ENCODE measurements at regions not wholly inside any gene's neighbourhood (a gene's known extent, or its start where the extent isn't known, plus 50 kb on each side); places are given as distances from the start of the nearest gene placed in this dataset.
A peak's percentile ranks its signal among the peaks of the same experiment; 100 is the strongest.
"Not testable (repeated sequence)": the region's sequence is repeated elsewhere in the genome, so short reads cannot be mapped to it uniquely, and the experiment has no call there.

GRCh38 chr2:48221846-48222516 lies 92.5 kb upstream of the FOXN2 start:
- Histone ChIP-seq H3K36me3 (ENCODE audit: insufficient read depth) (no peaks in the 10 kb centered on the region), H3K4me1 (ENCODE audit: insufficient read depth) (no peaks in the 10 kb centered on the region), H3K4me3 (ENCODE audit: low read depth, low read length) (no peak overlapping the region), H3K27ac (ENCODE audit: low read depth) (no peak overlapping the region)
- no peak for DNase-seq (ENCODE audit: extremely low spot score)
- WGBS: 81% methylated on average over 4 of the region's 4 CpGs

GRCh38 chr2:48227617-48228344 lies 86.7 kb upstream of the FOXN2 start:
- Histone ChIP-seq H3K4me1 (ENCODE audit: insufficient read depth) (no peaks in the 10 kb centered on the region), H3K4me3 (ENCODE audit: low read depth, low read length) (no peak overlapping the region), H3K27ac (ENCODE audit: low read depth) (no peak overlapping the region), H3K36me3 (ENCODE audit: insufficient read depth) (no peaks in the 10 kb centered on the region)
- DNase-seq (ENCODE audit: extremely low spot score): no peak
- 57% methylated on average over 3 of the region's 3 CpGs for WGBS

- Histone ChIP-seq H3K4me1 (ENCODE audit: insufficient read depth) (no peaks in the 10 kb centered on the region), H3K4me3 (ENCODE audit: low read depth, low read length) (no peak overlapping the region), H3K36me3 (ENCODE audit: insufficient read depth) (no peaks in the 10 kb centered on the region), H3K27ac (ENCODE audit: low read depth) (no peak overlapping the region)
- WGBS: 96% methylated on average over 2 of the region's 2 CpGs
- DNase-seq (ENCODE audit: extremely low spot score): no peak
Measured at GRCh38 chr2:48228345-48228684, 86.2 kb upstream of the FOXN2 start.

- Histone ChIP-seq H3K4me3 (ENCODE audit: low read depth, low read length) (no peak overlapping the region), H3K27ac (ENCODE audit: low read depth) (no peak overlapping the region), H3K36me3 (ENCODE audit: insufficient read depth) (no peaks in the 10 kb centered on the region), H3K4me1 (ENCODE audit: insufficient read depth) (no peaks in the 10 kb centered on the region)
- no peak for DNase-seq (ENCODE audit: extremely low spot score)
- WGBS: 94% methylated on average over 5 of the region's 5 CpGs
Measured at GRCh38 chr2:48229063-48229462, 85.4 kb upstream of the FOXN2 start.

- Histone ChIP-seq H3K4me3 (ENCODE audit: low read depth, low read length) (no peak overlapping the region), H3K36me3 (ENCODE audit: insufficient read depth) (no peaks in the 10 kb centered on the region), H3K27ac (ENCODE audit: low read depth) (no peak overlapping the region), H3K4me1 (ENCODE audit: insufficient read depth) (no peaks in the 10 kb centered on the region)
- DNase-seq (ENCODE audit: extremely low spot score): no peak
- WGBS: 96% methylated on average over 3 of the region's 3 CpGs
Measured at GRCh38 chr2:48230834-48231233, 83.6 kb upstream of the FOXN2 start.

- Histone ChIP-seq H3K4me3 (ENCODE audit: low read depth, low read length) (no peak overlapping the region), H3K36me3 (ENCODE audit: insufficient read depth) (no peaks in the 10 kb centered on the region), H3K4me1 (ENCODE audit: insufficient read depth) (no peaks in the 10 kb centered on the region), H3K27ac (ENCODE audit: low read depth) (no peak overlapping the region)
- WGBS: 79% methylated on average over 6 of the region's 6 CpGs
- DNase-seq (ENCODE audit: extremely low spot score): no peak
Measured at GRCh38 chr2:48232351-48232750, 82.1 kb upstream of the FOXN2 start.

- DNase-seq (ENCODE audit: extremely low spot score): no peak
- Histone ChIP-seq H3K4me3 (ENCODE audit: low read depth, low read length) (no peak overlapping the region), H3K36me3 (ENCODE audit: insufficient read depth) (no peaks in the 10 kb centered on the region), H3K27ac (ENCODE audit: low read depth) (no peak overlapping the region), H3K4me1 (ENCODE audit: insufficient read depth) (no peaks in the 10 kb centered on the region)
- 96% methylated on average over 1 of the region's 1 CpG for WGBS
Measured at GRCh38 chr2:48233005-48233404, 81.5 kb upstream of the FOXN2 start.

GRCh38 chr2:48233824-48234223 lies 80.7 kb upstream of the FOXN2 start:
- not testable (repeated sequence) for H3K4me1 ChIP-seq (ENCODE audit: insufficient read depth); H3K4me3 ChIP-seq (ENCODE audit: low read depth, low read length); H3K36me3 ChIP-seq (ENCODE audit: insufficient read depth); DNase-seq (ENCODE audit: extremely low spot score); H3K27ac ChIP-seq (ENCODE audit: low read depth)
- WGBS: 99% methylated on average over 5 of the region's 5 CpGs

- H3K4me3 ChIP-seq (ENCODE audit: low read depth, low read length): no peak overlapping the region
- 53% methylated on average over 5 of the region's 5 CpGs for WGBS
Measured at GRCh38 chr2:48235076-48235475, 79.4 kb upstream of the FOXN2 start.

GRCh38 chr2:48238381-48238780 lies 76.1 kb upstream of the FOXN2 start:
- no peak for DNase-seq (ENCODE audit: extremely low spot score)
- Histone ChIP-seq H3K4me1 (ENCODE audit: insufficient read depth) (no peaks in the 10 kb centered on the region), H3K36me3 (ENCODE audit: insufficient read depth) (no peaks in the 10 kb centered on the region), H3K4me3 (ENCODE audit: low read depth, low read length) (no peak overlapping the region), H3K27ac (ENCODE audit: low read depth) (no peak overlapping the region)
- 80% methylated on average over 4 of the region's 4 CpGs for WGBS

More at GRCh38 chr2:48235076-48235475, 79.4 kb upstream of the FOXN2 start:
- Histone ChIP-seq H3K36me3 (ENCODE audit: insufficient read depth) (no peaks in the 10 kb centered on the region), H3K4me1 (ENCODE audit: insufficient read depth) (no peaks in the 10 kb centered on the region), H3K27ac (ENCODE audit: low read depth) (no peak overlapping the region)
- DNase-seq (ENCODE audit: extremely low spot score): no peak

- H3K4me1 ChIP-seq (ENCODE audit: insufficient read depth): no peaks in the 10 kb centered on the region
- H3K4me3 ChIP-seq (ENCODE audit: low read depth, low read length): no peak overlapping the region
- WGBS: 62% methylated on average over 9 of the region's 9 CpGs
- no peaks in the 10 kb centered on the region for H3K36me3 ChIP-seq (ENCODE audit: insufficient read depth)
- H3K27ac ChIP-seq (ENCODE audit: low read depth): no peak overlapping the region
- no peak for DNase-seq (ENCODE audit: extremely low spot score)
Measured at GRCh38 chr2:48240912-48241311, 73.6 kb upstream of the FOXN2 start.

GRCh38 chr2:48247206-48247605 lies 67.3 kb upstream of the FOXN2 start:
- H3K4me3 ChIP-seq (ENCODE audit: low read depth, low read length): no peak overlapping the region
- no peak for DNase-seq (ENCODE audit: extremely low spot score)
- H3K27ac ChIP-seq (ENCODE audit: low read depth): no peak overlapping the region
- H3K4me1 ChIP-seq (ENCODE audit: insufficient read depth): no peaks in the 10 kb centered on the region
- WGBS: 86% methylated on average over 5 of the region's 5 CpGs
- H3K36me3 ChIP-seq (ENCODE audit: insufficient read depth): no peaks in the 10 kb centered on the region

- 86% methylated on average over 3 of the region's 3 CpGs for WGBS
- H3K4me1 ChIP-seq (ENCODE audit: insufficient read depth): no peaks in the 10 kb centered on the region
- DNase-seq (ENCODE audit: extremely low spot score): no peak
- no peaks in the 10 kb centered on the region for H3K36me3 ChIP-seq (ENCODE audit: insufficient read depth)
- no peak overlapping the region for H3K27ac ChIP-seq (ENCODE audit: low read depth)
- no peak overlapping the region for H3K4me3 ChIP-seq (ENCODE audit: low read depth, low read length)
Measured at GRCh38 chr2:48248251-48248933, 66.1 kb upstream of the FOXN2 start.

GRCh38 chr2:48249025-48249424 lies 65.5 kb upstream of the FOXN2 start:
- H3K4me1 ChIP-seq (ENCODE audit: insufficient read depth): no peaks in the 10 kb centered on the region
- peak; percentile 29 for DNase-seq (ENCODE audit: extremely low spot score)
- H3K4me3 ChIP-seq (ENCODE audit: low read depth, low read length): no peak overlapping the region
- WGBS: 21% methylated on average over 2 of the region's 2 CpGs
- no peak overlapping the region for H3K27ac ChIP-seq (ENCODE audit: low read depth)
- H3K36me3 ChIP-seq (ENCODE audit: insufficient read depth): no peaks in the 10 kb centered on the region

All from urinary bladder (tissue), 3 donors.